Lower leg skin (tissue), 4 donors: ENCODE measurements at regions not wholly inside any gene's neighbourhood (a gene's known extent, or its start where the extent isn't known, plus 50 kb on each side); places are given as distances from the start of the nearest gene placed in this dataset.
"Not testable (repeated sequence)": the region's sequence is repeated elsewhere in the genome, so short reads cannot be mapped to it uniquely, and the experiment has no call there.

Experiments used
- DNase-seq, 2 donors: peaks; one replicate each; pipeline ENCODE4 v3.0.0-alpha.2; 2019; ENCODE audit warnings: low spot score in 2 of 2
- H3K4me3 ChIP-seq: fragments of 200-600 bp; sonication (generic); 2 replicates; pipeline ENCODE4 v1.5.1; 2017; ENCODE audit warnings: mild to moderate bottlenecking, low read depth; ENCODE audit not compliant: poor library complexity, severe bottlenecking
- CTCF ChIP-seq, 3 donors: fragments of 450-650 bp; IDR thresholded peaks; one replicate each; pipeline ENCODE4 v1.5.1; 2016; ENCODE audit warnings: antibody characterized with exemption in 3 of 3, mild to moderate bottlenecking in 3 of 3, moderate library complexity in 2 of 3
- POLR2A ChIP-seq, 2 donors: fragments of 450-650 bp; IDR thresholded peaks; one replicate each; pipeline ENCODE4 v1.6.1; 2016 to 2017; ENCODE audit warnings: antibody characterized with exemption in 2 of 2, mild to moderate bottlenecking in 1 of 2, moderate library complexity in 1 of 2
- WGBS, 2 donors: methylation state at CpG; one replicate each; pipeline ENCODE4 v1.1.5; 2018; 5-methylcytosine and 5-hydroxymethylcytosine counted together
- intact Hi-C: fragments of 100-400 bp; cut with DNase I; formaldehyde crosslinking; loops from one replicate; pipeline ENCODE4 v1.15.0; 2023; ENCODE audit warnings: low total_unique reads

- no peak overlapping the region for H3K4me3 ChIP-seq
- WGBS, 2 donors, result 3 to 5% methylated on average over 1 of the region's 1 CpG
- no peak for TF ChIP-seq POLR2A (IDR thresholded peaks at IDR 0.05)
- no peak for TF ChIP-seq CTCF (IDR thresholded peaks at IDR 0.05)
- intact Hi-C loops, result no loop called here
- no peak for DNase-seq
Measured at GRCh38 chr4:167883266-167883665, 209.1 kb upstream of the ANXA10 start.

GRCh38 chr4:167885071-167885470, 207.3 kb upstream of the ANXA10 start:
- intact Hi-C loops, result no loop called here
- no peak for TF ChIP-seq CTCF (IDR thresholded peaks at IDR 0.05)
- TF ChIP-seq POLR2A (IDR thresholded peaks at IDR 0.05), result no peak
- no peak for DNase-seq
- 76 to 86% methylated on average over 1 of the region's 1 CpG for WGBS, 2 donors
- no peak overlapping the region for H3K4me3 ChIP-seq

DNA sequence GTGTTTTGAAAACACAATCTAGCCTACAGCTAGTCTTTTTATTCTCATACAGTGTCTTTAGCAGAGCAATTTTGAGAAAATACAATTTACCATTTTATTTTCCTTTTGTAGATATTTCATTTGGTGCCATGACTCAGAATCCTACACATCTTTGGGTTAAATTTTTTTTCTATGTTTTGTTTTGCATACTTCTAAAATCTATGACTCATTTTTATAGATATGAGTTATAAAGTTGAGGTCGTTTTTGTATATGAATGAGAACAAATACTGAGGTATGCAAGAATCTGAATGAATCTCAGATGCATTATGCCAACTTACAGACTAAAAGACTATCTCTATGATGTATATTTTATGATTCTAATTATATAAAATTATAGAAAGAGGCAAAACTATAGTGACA, 206.5 kb upstream of the ANXA10 start:
- no peak overlapping the region for H3K4me3 ChIP-seq
- TF ChIP-seq CTCF (IDR thresholded peaks at IDR 0.05) (no peak), POLR2A (IDR thresholded peaks at IDR 0.05) (no peak)
- intact Hi-C loops, result no loop called here
- WGBS, 2 donors, result 22 to 27% methylated on average over 1 of the region's 1 CpG
- DNase-seq, result no peak

DNA sequence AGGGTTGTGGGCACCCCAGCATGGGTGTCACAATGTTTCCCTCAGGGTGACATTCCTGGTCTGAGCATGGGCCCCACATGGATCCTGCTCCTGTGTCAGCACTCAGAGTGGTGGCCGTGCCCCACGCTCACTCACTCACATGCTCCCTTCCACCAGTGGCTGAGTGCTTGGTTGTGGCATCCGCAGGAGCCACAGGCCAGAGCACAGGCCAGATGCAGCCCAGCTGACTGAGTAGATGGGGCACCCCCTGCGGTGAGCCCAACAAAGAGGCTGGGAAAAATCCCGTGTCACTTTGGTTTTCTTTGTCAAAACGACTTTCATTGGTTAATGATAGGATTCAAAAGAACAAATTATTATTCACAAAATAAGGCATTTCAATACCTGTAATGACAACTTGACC, 204.6 kb upstream of the ANXA10 start:
- DNase-seq, result no peak
- intact Hi-C loops, result no loop called here
- TF ChIP-seq POLR2A (IDR thresholded peaks at IDR 0.05) (no peak), CTCF (IDR thresholded peaks at IDR 0.05) (no peak)
- 91 to 92% methylated on average over 6 of the region's 6 CpGs for WGBS, 2 donors
- no peak overlapping the region for H3K4me3 ChIP-seq

- intact Hi-C loops, result no loop called here
- DNase-seq, result no peak
- no peak for TF ChIP-seq POLR2A (IDR thresholded peaks at IDR 0.05)
- no peak for TF ChIP-seq CTCF (IDR thresholded peaks at IDR 0.05)
- H3K4me3 ChIP-seq, result no peak overlapping the region
Measured at GRCh38 chr4:167890226-167890625, 202.1 kb upstream of the ANXA10 start.

GRCh38 chr4:167893531-167893930, 198.8 kb upstream of the ANXA10 start:
- no peak overlapping the region for H3K4me3 ChIP-seq
- intact Hi-C loops, result no loop called here
- WGBS, 2 donors, result 74 to 75% methylated on average over 3 of the region's 3 CpGs
- TF ChIP-seq POLR2A (IDR thresholded peaks at IDR 0.05), result no peak
- DNase-seq, result no peak

DNA sequence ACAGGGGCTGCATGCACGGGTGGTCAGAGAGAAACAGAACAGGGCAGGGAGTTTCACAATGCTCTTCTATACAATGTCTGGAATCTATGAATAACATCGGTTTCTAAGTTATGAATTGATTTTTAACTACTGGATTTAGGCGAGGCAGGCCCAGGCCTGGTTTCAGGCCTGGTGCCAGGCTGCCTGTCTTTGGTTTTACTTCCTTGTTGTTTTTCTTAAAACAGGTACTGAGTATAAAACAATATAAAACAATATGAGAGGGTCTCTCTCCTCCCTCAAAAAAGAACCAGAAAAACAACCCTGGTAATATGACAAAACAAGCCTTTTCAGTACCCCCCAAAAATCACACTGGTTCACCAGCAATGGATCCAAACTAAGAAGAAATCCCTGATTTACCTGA, 196.1 kb upstream of the ANXA10 start:
- 17 to 28% methylated on average over 3 of the region's 3 CpGs for WGBS, 2 donors
- H3K4me3 ChIP-seq, intact Hi-C loops, DNase-seq: not testable (repeated sequence)
